Anterior cingulate cortex (tissue), 58 donors: ENCODE measurements at regions not wholly inside any gene's neighbourhood (a gene's known extent, or its start where the extent isn't known, plus 50 kb on each side); places are given as distances from the start of the nearest gene placed in this dataset.
A peak's percentile ranks its signal among the peaks of the same experiment; 100 is the strongest.

Experiments
- DNase-seq, 58 donors: peaks; one replicate each; lab custom pipeline; 2025; lab: John Stamatoyannopoulos, UW

GRCh38 chr4:11495291-11495690 is 66.6 kb upstream of the HS3ST1 start:
- no peak for DNase-seq

- DNase-seq: no peak
These were observed 65.5 kb upstream of the HS3ST1 start for GRCh38 chr4:11494232-11494631.

GRCh38 chr4:11489453-11490083 is 60.9 kb upstream of the HS3ST1 start:
- no peak for DNase-seq

GRCh38 chr4:11488657-11489452 is 60.2 kb upstream of the HS3ST1 start:
- DNase-seq: no peak

GRCh38 chr4:11487868-11488544 is 59.3 kb upstream of the HS3ST1 start:
- DNase-seq: no peak

- DNase-seq: no peak
These were observed 58.4 kb upstream of the HS3ST1 start for GRCh38 chr4:11487139-11487538.

GRCh38 chr4:11485926-11486325 is 57.2 kb upstream of the HS3ST1 start:
- DNase-seq: no peak

- no peak for DNase-seq
These were observed 55.8 kb upstream of the HS3ST1 start for GRCh38 chr4:11484531-11484930.

GRCh38 chr4:11483046-11483445 is 54.4 kb upstream of the HS3ST1 start:
- DNase-seq: no peak

- DNase-seq: peak in 17 of 58 donors; percentile 2 to 41 (median 11)
These were observed 52.0 kb upstream of the HS3ST1 start for GRCh38 chr4:11480683-11481082.
